Thoracic aorta (tissue), 2 donors: ENCODE measurements at regions not wholly inside any gene's neighbourhood (a gene's known extent, or its start where the extent isn't known, plus 50 kb on each side); places are given as distances from the start of the nearest gene placed in this dataset.

Source experiments
- ATAC-seq: fragments of 150-250 bp; one replicate; pipeline ENCODE4 v1.8.0; 2017; ENCODE audit warnings: low read depth; ENCODE audit not compliant: insufficient number of reproducible peaks, low FRiP score
- DNase-seq: peaks from one replicate; pipeline ENCODE4 v3.0.0-alpha.2; 2020; ENCODE audit warnings: low spot score
- H3K27ac ChIP-seq, 2 donors: fragments of 200-600 bp; sonication (generic); 1 replicate in 1 of 2; 2 replicates in 1 of 2; pipeline ENCODE4 v1.5.1; 2016; ENCODE audit warnings: mild to moderate bottlenecking in 2 of 2, moderate library complexity in 2 of 2
- H3K27me3 ChIP-seq: fragments of 200-600 bp; sonication (generic); replicated peaks from 2 replicates; pipeline ENCODE4 v1.6.0; 2016; ENCODE audit warnings: mild to moderate bottlenecking; ENCODE audit not compliant: insufficient read depth
- H3K36me3 ChIP-seq: fragments of 200-600 bp; sonication (generic); one replicate; pipeline ENCODE4 v1.5.1; 2016
- H3K4me1 ChIP-seq, 2 donors: fragments of 200-600 bp; sonication (generic); 1 replicate in 1 of 2; 2 replicates in 1 of 2; pipeline versions ENCODE4 v1.5.1 to v1.6.0; 2016; ENCODE audit warnings: low read depth in 2 of 2, mild to moderate bottlenecking in 1 of 2; ENCODE audit not compliant: control insufficient read depth in 1 of 2
- H3K4me3 ChIP-seq: fragments of 200-600 bp; sonication (generic); 2 replicates; pipeline ENCODE4 v1.5.1; 2016; ENCODE audit warnings: mild to moderate bottlenecking
- H3K9me3 ChIP-seq: fragments of 200-600 bp; sonication (generic); 2 replicates; pipeline ENCODE4 v1.5.1; 2016
- CTCF ChIP-seq: fragments of 200-600 bp; sonication (generic); IDR thresholded peaks from one replicate; pipeline ENCODE4 v1.5.1; 2019; ENCODE audit warnings: antibody characterized with exemption

GRCh38 chr6:14635934-14636591 lies 518.5 kb downstream of the CD83 start:
- no peak overlapping the region for H3K27ac ChIP-seq
- H3K36me3 ChIP-seq, result no peaks in the 10 kb centered on the region
- peaks cover 11 to 15% of the 10 kb centered on the region in 2 donors for H3K4me1 ChIP-seq
- no peak for TF ChIP-seq CTCF
- no peak overlapping the region for H3K4me3 ChIP-seq
- DNase-seq (no peak), ATAC-seq (no peak)
- H3K9me3 ChIP-seq, result no peaks in the 10 kb centered on the region
- no peaks in the 10 kb centered on the region for H3K27me3 ChIP-seq

GRCh38 chr6:14638435-14638905 lies 520.9 kb downstream of the CD83 start:
- ATAC-seq (no peak), DNase-seq (no peak)
- Histone ChIP-seq H3K4me1 (peaks cover 11 to 15% of the 10 kb centered on the region in 2 donors), H3K36me3 (no peaks in the 10 kb centered on the region), H3K27me3 (no peaks in the 10 kb centered on the region), H3K27ac (no peak overlapping the region), H3K9me3 (no peaks in the 10 kb centered on the region), H3K4me3 (peak overlapping the region; percentile 59)
- no peak for TF ChIP-seq CTCF

GRCh38 chr6:14638906-14639761 lies 521.6 kb downstream of the CD83 start:
- Histone ChIP-seq H3K4me1 (peaks cover 11 to 15% of the 10 kb centered on the region in 2 donors), H3K4me3 (peak overlapping the region; percentile 59)

GRCh38 chr6:14639983-14640599 lies 522.5 kb downstream of the CD83 start:
- DNase-seq (no peak), ATAC-seq (no peak)
- Histone ChIP-seq H3K27ac (no peak overlapping the region), H3K36me3 (no peaks in the 10 kb centered on the region), H3K9me3 (no peaks in the 10 kb centered on the region), H3K4me3 (no peak overlapping the region), H3K4me1 (peaks cover 11 to 15% of the 10 kb centered on the region in 2 donors), H3K27me3 (no peaks in the 10 kb centered on the region)
- TF ChIP-seq CTCF, result no peak

More at GRCh38 chr6:14638906-14639761, 521.6 kb downstream of the CD83 start:
- DNase-seq (no peak), ATAC-seq (no peak)
- Histone ChIP-seq H3K36me3 (no peaks in the 10 kb centered on the region), H3K27ac (no peak overlapping the region), H3K9me3 (no peaks in the 10 kb centered on the region), H3K27me3 (no peaks in the 10 kb centered on the region)
- TF ChIP-seq CTCF, result no peak

GRCh38 chr6:14640631-14641030 lies 523.1 kb downstream of the CD83 start:
- Histone ChIP-seq H3K27me3 (no peaks in the 10 kb centered on the region), H3K4me1 (peaks cover 11 to 15% of the 10 kb centered on the region in 2 donors), H3K9me3 (no peaks in the 10 kb centered on the region), H3K4me3 (no peak overlapping the region), H3K27ac (no peak overlapping the region), H3K36me3 (no peaks in the 10 kb centered on the region)
- ATAC-seq, result no peak
- no peak for TF ChIP-seq CTCF
- DNase-seq, result no peak
